HEK293T (cell line): ENCODE measurements at regions not wholly inside any gene's neighbourhood (a gene's known extent, or its start where the extent isn't known, plus 50 kb on each side); places are given as distances from the start of the nearest gene placed in this dataset.

ENCODE experiments used
- CTCF ChIA-PET: fragments of 350-600 bp; formaldehyde crosslinking; extraction: SDS; loops from one replicate; lab custom pipeline; 2021; ENCODE audit warnings: antibody characterized with exemption, inconsistent platforms; lab: Yijun Ruan, JAX
- POLR2A ChIA-PET: fragments of 350-600 bp; formaldehyde crosslinking; extraction: SDS; loops from one replicate; lab custom pipeline; 2020; ENCODE audit warnings: antibody characterized with exemption, inconsistent platforms; lab: Yijun Ruan, JAX
- DNase-seq: peaks from one replicate; pipeline ENCODE4 v3.0.0; 2012; ENCODE audit warnings: mixed read lengths; ENCODE audit errors: extremely low spot score
- ARNT ChIP-seq: fragments of 450-650 bp; IDR thresholded peaks from 2 replicates; pipeline ENCODE4 v1.6.1; 2017; ENCODE audit warnings: mild to moderate bottlenecking
- BHLHE40 ChIP-seq: fragments of 450-650 bp; IDR thresholded peaks from 2 replicates; pipeline ENCODE4 v1.6.1; 2016; ENCODE audit warnings: mild to moderate bottlenecking, moderate library complexity, borderline replicate concordance
- CTBP1 ChIP-seq: fragments of 450-650 bp; IDR thresholded peaks from 2 replicates; pipeline ENCODE4 v1.6.1; 2016; ENCODE audit warnings: borderline replicate concordance
- ELF4 ChIP-seq: fragments of 450-650 bp; IDR thresholded peaks from 2 replicates; pipeline ENCODE4 v1.6.1; 2017; ENCODE audit warnings: antibody characterized with exemption
- FOXA1 ChIP-seq: fragments of 450-650 bp; IDR thresholded peaks from 2 replicates; pipeline ENCODE4 v1.6.1; 2016; ENCODE audit warnings: mild to moderate bottlenecking
- FOXK2 ChIP-seq: fragments of 450-650 bp; IDR thresholded peaks from 2 replicates; pipeline ENCODE4 v1.6.1; 2016; ENCODE audit warnings: mild to moderate bottlenecking
- FOXM1 ChIP-seq: fragments of 450-650 bp; IDR thresholded peaks from 2 replicates; pipeline ENCODE4 v1.6.1; 2017; ENCODE audit warnings: mild to moderate bottlenecking, borderline replicate concordance
- HDGF ChIP-seq: fragments of 450-650 bp; IDR thresholded peaks from 2 replicates; pipeline ENCODE4 v1.6.1; 2017; ENCODE audit warnings: antibody characterized with exemption, borderline replicate concordance
- L3MBTL2 ChIP-seq: fragments of 450-650 bp; conservative IDR thresholded peaks from 2 replicates; pipeline ENCODE4 v1.6.1; 2016; ENCODE audit warnings: mild to moderate bottlenecking
- LEF1 ChIP-seq: fragments of 450-650 bp; IDR thresholded peaks from 2 replicates; pipeline ENCODE4 v1.6.1; 2017; ENCODE audit warnings: mild to moderate bottlenecking, borderline replicate concordance
- NFRKB ChIP-seq: fragments of 450-650 bp; IDR thresholded peaks from 2 replicates; pipeline ENCODE4 v1.6.1; 2016; ENCODE audit warnings: mild to moderate bottlenecking, moderate library complexity
- PKNOX1 ChIP-seq: fragments of 450-650 bp; IDR thresholded peaks from 2 replicates; pipeline ENCODE4 v1.6.1; 2016
- SP1 ChIP-seq: fragments of 450-650 bp; IDR thresholded peaks from 2 replicates; pipeline ENCODE4 v1.6.1; 2017
- SUZ12 ChIP-seq: fragments of 450-650 bp; IDR thresholded peaks from 2 replicates; pipeline ENCODE4 v1.6.1; 2016; ENCODE audit warnings: mild to moderate bottlenecking
- TARDBP ChIP-seq: fragments of 450-650 bp; IDR thresholded peaks from 2 replicates; pipeline ENCODE4 v1.6.1; 2016
- ZNF384 ChIP-seq: fragments of 450-650 bp; IDR thresholded peaks from 2 replicates; pipeline ENCODE4 v1.6.1; 2016

DNA sequence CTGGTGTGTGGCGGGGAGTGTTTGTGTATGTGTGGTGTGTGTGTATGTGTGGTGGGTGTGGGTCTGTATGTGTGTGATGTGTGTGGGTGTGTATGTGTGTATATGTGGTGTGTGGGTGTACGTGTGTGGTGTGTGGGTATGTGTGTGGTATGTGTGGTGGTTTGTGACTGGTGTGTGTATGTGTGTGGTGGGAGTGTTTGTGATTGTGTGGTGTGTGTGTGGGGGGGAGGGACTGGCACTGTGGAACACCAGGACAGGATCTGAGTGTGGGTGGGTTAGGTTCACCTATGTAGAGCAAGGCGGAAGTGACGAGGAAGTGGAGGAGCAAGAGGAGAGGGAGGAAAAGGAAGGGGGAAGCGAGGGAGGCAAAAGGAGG lies 510.8 kb downstream of the SHQ1 start:
- TF ChIP-seq HDGF (no peak), SP1 (no peak), FOXK2 (no peak), SUZ12 (no peak), CTBP1 (no peak), PKNOX1 (no peak), TARDBP (no peak), ZNF384 (no peak), ELF4 (no peak), FOXM1 (no peak), L3MBTL2 (no peak), ARNT (no peak), NFRKB (no peak), BHLHE40 (no peak), LEF1 (no peak), FOXA1 (no peak)
- ChIA-PET CTCF (no interaction called here), POLR2A (no interaction called here)
- no peak for DNase-seq

GRCh38 chr3:72336821-72337479 lies 511.3 kb downstream of the SHQ1 start:
- no peak for TF ChIP-seq SUZ12
- no peak for TF ChIP-seq ZNF384
- TF ChIP-seq FOXM1: no peak
- no peak for TF ChIP-seq PKNOX1
- no peak for TF ChIP-seq CTBP1
- TF ChIP-seq NFRKB: no peak
- TF ChIP-seq ARNT: no peak
- TF ChIP-seq FOXA1: no peak
- no peak for TF ChIP-seq BHLHE40
- TF ChIP-seq FOXK2: no peak
- no peak for TF ChIP-seq LEF1
- no peak for TF ChIP-seq HDGF
- TF ChIP-seq ELF4: no peak
- no peak for TF ChIP-seq TARDBP
- no peak for TF ChIP-seq L3MBTL2
- no peak for TF ChIP-seq SP1
- POLR2A ChIA-PET: no interaction called here
- DNase-seq: no peak
- CTCF ChIA-PET: no interaction called here

DNA sequence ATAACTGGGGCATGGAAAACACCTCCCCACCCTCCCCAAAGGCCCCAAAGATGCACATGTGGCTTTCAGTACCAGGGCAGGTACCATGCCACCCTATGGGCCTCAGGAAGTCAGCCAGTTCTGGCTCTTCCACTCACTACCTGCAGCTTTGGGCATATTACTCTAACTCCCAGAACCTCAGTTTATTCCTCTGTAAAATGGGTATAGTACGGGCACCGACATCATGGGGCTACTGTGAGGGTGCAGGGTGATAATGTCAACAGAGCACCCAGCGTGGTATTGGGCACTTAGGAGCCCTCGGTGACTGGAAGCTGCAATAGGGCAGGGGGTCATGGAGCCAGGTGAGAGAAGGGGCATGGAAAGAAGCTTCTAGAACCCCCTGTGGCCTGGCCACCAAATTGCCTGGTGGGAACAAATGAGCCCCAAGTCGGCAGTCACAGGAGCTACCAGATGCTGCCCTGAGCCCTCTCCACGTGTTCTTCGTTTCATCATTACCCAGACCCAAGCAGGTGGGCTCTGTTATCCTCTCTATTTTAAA lies 512.1 kb downstream of the SHQ1 start:
- DNase-seq: no peak
- CTCF ChIA-PET: no interaction called here
- POLR2A ChIA-PET: no interaction called here
- TF ChIP-seq NFRKB (no peak), TARDBP (no peak)

DNA sequence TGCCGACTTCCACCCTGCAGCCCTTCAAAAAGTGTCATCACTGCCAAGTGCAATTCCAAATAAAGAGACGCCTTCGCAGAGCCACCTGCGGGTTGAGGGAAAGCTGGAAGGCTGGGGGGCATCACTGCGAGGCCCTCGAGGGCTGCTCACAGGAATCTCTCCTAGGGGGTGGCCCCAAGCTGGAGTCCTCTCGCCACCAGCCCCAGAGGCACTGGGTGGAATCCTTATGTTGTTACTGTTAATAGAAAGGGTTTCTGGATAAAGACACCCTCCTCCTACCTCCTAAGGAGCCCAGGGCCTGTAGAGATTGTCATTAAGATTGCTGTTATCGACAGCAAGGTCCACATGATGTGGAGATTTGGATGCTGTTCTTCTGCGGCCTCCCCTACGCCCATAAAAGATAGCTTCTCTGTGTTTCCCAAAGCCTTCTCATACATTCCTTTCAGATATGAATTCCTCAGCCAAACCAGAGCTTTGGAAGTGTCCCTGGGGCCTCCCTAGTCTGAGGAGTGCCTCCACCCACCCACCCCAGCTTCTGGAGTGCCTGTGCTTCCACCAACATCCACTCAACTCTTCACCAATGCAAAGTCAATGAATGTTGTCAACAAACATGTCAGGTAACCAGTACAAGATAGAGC lies 512.7 kb downstream of the SHQ1 start:
- TF ChIP-seq LEF1 (no peak), L3MBTL2 (no peak)
- CTCF ChIA-PET: no interaction called here

GRCh38 chr3:72334681-72335457 lies 513.4 kb downstream of the SHQ1 start:
- CTCF ChIA-PET: no interaction called here
- POLR2A ChIA-PET: no interaction called here
- no peak for DNase-seq
- TF ChIP-seq PKNOX1 (no peak), ZNF384 (no peak), NFRKB (no peak), L3MBTL2 (no peak), TARDBP (no peak), SP1 (no peak)

More for the DNA sequence above, 512.7 kb downstream of the SHQ1 start:
- POLR2A ChIA-PET: no interaction called here
- no peak for DNase-seq

DNA sequence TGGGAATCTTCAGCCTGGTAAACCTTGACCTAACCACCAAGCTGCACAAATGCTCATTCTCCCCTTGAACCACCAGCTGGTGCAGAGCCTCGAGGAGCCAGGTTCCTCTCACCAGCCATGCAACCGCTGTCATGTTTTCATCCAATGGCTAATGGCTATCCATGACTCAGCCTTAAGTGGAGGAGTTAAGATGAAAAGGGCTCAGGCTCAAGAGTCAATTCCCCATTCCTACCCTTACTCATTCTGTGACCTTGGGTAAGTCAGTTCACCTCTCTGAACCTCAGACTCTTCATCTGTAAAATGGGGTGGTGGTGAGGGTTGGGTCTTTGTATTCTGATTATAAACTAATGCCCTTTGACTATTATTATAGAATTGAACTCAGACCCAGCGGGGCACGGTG lies 515.6 kb downstream of the SHQ1 start:
- DNase-seq: no peak
- no peak for TF ChIP-seq ELF4
- no peak for TF ChIP-seq TARDBP
- no peak for TF ChIP-seq HDGF
- no peak for TF ChIP-seq LEF1
- no peak for TF ChIP-seq SUZ12
- no peak for TF ChIP-seq FOXK2
- TF ChIP-seq PKNOX1: no peak
- no peak for TF ChIP-seq L3MBTL2
- TF ChIP-seq FOXM1: no peak
- no peak for TF ChIP-seq FOXA1
- no peak for TF ChIP-seq CTBP1
- TF ChIP-seq SP1: no peak
- ChIA-PET POLR2A (no interaction called here), CTCF (interaction anchor here (0.6 kb wide), 1 partner anchor 14 kb away, joined by 4 read pairs; no protein-coding TSS in a partner anchor)
